ENCODE measurements at regions not wholly inside any gene's neighbourhood (a gene's known extent, or its start where the extent isn't known, plus 50 kb on each side); places are given as distances from the start of the nearest gene placed in this dataset.
"Not testable (repeated sequence)": the region's sequence is repeated elsewhere in the genome, so short reads cannot be mapped to it uniquely, and the experiment has no call there.

DNA sequence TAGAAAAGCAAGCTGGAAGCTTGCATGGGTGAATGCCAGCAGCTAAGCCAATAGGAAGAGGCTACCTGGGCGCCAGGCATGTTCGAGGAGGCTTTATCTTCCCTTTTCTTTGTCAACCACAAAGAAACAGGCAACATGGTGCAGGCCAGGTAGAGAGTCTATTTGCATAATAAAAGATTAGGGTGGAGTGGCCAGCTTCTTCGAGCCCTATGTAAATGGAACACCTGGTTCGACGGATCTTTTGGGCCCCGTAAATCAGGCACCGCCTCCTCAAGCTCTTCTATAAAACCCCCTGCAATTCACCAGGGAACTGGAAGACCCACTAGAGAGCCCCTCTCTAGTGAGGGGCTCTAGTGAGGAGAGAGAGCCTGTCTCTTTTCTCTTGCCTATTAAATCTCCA lies 1106.2 kb upstream of the CELF2 start:
- in situ Hi-C loops (cut with MboI; ENCODE audit: low sequenced_read_pairs), result no loop called here

- in situ Hi-C loops (cut with MboI; ENCODE audit: low sequenced_read_pairs), result no loop called here
Observed at GRCh38 chr10:9913876-9914514, 1103.7 kb upstream of the CELF2 start.

DNA sequence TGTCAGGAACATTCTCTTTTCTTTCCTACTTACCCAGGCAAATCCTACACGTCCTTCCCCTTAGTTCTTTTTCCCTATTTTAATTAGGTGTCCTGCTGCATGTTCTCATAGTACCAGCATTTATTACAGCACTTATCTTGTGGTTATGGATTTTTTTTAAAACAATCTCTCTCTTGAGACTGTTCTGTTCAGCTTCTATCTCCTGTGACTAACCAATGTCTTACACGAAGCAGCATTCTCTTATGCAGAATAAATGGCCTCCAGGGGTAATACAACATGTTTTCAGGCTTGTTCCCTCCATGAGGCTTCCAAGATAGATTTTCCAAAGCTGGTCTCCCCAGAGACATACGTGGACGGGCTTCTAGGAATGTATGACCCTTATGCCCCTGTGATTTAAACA lies 1096.1 kb upstream of the CELF2 start:
- in situ Hi-C loops (cut with MboI; ENCODE audit: low sequenced_read_pairs), result no loop called here

DNA sequence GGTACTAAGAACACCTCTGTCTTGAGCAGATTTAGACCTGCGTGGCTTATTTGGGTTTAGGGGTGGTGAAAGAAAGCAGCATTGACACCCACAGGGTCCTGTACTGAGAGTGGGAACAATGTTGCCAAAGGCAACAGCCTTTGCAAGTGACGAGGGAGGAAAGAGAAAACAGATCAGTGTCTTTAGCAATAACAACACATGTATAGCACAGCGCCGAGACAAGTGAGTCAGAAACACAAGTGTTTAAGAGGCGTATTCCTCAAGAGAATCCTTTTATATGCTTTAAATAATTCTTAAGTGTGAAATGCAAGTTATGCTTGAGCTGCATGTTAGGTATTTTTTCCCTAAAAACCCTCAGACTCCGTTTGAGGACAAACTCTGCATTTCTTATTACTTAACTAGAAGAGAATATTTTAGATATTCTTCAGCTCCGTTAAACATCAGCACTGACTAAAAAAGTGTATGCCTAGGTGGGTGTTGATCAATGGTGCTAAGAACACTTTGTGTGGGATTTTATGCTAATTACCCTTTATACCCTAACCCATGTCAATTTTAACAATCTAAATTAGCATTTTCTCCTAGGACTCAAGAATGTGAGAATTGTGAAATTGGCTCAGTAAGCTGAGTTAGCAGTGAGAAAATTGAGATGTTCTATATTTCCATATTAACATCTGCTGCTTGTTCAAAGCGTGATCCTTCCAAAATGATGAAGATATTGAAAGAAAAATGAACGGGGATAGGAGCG lies 1095.4 kb upstream of the CELF2 start:
- in situ Hi-C loops (cut with MboI; ENCODE audit: low sequenced_read_pairs), result no loop called here

- in situ Hi-C loops (cut with MboI; ENCODE audit: low sequenced_read_pairs), result no loop called here
Observed at GRCh38 chr10:9926003-9926402, 1091.7 kb upstream of the CELF2 start.

- in situ Hi-C loops (cut with MboI; ENCODE audit: low sequenced_read_pairs), result no loop called here
Observed at GRCh38 chr10:9926881-9927280, 1090.8 kb upstream of the CELF2 start.

GRCh38 chr10:9939716-9940115 lies 1078.0 kb upstream of the CELF2 start:
- in situ Hi-C loops (cut with MboI; ENCODE audit: low sequenced_read_pairs), result no loop called here

DNA sequence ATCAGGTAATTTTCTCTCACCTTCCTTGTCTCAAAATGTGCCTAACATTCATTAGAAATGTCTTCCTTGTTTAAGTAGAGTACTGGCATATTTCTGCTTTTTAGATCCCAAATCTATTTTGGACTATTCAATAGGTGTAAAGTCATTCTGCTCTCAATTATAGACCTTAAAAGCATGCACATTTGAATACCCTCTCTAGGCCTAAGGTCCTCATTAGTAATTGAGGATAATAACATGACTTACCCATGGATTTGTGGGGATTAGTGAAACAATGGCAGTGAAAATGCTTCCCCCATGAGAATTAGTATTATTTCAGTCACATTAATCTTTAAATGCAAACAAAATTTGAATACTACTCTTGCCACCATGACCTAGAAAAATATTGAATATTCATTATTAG lies 1073.0 kb upstream of the CELF2 start:
- in situ Hi-C loops (cut with MboI; ENCODE audit: low sequenced_read_pairs), result no loop called here

- in situ Hi-C loops (cut with MboI; ENCODE audit: low sequenced_read_pairs), result no loop called here
Observed at GRCh38 chr10:9950070-9950469, 1067.6 kb upstream of the CELF2 start.

DNA sequence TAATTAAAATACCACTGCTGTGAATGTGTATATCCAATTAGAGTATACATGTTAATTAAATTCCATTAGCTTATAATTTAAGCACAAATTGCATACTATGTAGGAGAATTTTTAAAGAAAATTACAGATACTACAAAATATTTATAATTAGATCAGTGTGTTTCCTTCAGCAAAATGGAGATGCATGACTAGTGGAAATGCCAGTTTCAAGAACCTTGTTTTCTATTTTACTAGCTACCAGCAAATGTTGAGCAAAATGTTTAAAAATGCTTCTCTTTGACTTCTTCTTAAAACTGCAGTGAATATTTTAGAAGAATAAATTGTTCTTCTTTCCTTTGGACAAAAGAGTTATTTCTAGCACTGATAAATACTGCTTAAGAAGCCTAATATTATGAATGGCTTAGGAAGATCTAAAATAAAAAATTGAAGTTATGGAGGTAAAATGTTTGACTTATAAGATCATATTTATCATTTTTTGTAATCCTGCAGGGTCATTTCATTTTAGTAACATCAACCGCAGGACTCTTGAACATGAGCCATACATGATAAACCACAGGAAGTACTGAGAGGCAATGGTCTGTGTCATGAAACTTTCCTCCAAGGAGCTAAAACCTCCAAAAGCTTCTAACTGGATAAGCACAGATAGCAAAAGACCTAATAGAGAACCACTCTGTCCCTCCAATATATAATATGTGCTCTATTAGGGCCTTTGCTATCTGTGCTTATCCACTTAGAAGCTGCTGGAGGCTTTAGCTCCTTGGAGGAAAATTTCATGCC lies 1066.0 kb upstream of the CELF2 start:
- in situ Hi-C loops (cut with MboI; ENCODE audit: low sequenced_read_pairs), result no loop called here

- in situ Hi-C loops (cut with MboI; ENCODE audit: low sequenced_read_pairs), result no loop called here
Observed at GRCh38 chr10:9957351-9957750, 1060.3 kb upstream of the CELF2 start.

DNA sequence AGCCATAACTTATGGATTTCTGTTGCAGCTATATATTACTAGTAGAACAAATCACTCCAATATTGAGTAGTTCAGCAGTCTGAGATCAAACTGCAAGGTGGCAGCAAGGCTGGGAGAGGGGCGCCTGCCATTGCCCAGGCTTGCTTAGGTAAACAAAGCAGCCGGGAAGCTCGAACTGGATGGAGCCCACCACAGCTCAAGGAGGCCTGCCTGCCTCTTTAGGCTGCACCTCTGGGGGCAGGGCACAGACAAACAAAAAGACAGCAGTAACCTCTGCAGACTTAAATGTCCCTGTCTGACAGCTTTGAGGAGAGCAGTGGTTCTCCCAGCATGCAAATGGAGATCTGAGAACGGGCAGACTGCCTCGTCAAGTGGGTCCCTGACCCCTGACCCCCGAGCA lies 1059.8 kb upstream of the CELF2 start:
- in situ Hi-C loops (cut with MboI; ENCODE audit: low sequenced_read_pairs), result not testable (repeated sequence)

- in situ Hi-C loops (cut with MboI; ENCODE audit: low sequenced_read_pairs), result no loop called here
Observed at GRCh38 chr10:9965341-9965740, 1052.3 kb upstream of the CELF2 start.

GRCh38 chr10:9986786-9987185 lies 1030.9 kb upstream of the CELF2 start:
- in situ Hi-C loops (cut with MboI; ENCODE audit: low sequenced_read_pairs), result no loop called here

DNA sequence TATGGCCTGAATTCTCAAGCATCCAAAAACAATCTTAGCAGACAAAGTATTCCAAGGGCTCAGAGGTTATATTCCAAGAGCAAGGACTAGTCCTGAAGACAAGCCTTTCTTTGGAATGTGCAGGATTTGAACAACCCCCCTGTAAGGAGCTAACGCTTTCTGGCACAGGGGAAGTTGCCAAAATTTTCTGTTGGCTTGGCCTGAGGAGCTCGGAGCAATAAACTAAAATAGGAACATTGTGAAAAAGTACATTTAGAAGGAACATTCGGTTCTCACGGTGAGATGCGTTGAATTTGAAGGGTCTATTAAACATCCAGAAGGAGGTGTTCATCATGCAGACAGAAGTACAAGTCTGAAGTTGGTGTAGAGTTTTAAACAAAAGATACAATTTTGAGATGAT lies 1030.5 kb upstream of the CELF2 start:
- in situ Hi-C loops (cut with MboI; ENCODE audit: low sequenced_read_pairs), result no loop called here

DNA sequence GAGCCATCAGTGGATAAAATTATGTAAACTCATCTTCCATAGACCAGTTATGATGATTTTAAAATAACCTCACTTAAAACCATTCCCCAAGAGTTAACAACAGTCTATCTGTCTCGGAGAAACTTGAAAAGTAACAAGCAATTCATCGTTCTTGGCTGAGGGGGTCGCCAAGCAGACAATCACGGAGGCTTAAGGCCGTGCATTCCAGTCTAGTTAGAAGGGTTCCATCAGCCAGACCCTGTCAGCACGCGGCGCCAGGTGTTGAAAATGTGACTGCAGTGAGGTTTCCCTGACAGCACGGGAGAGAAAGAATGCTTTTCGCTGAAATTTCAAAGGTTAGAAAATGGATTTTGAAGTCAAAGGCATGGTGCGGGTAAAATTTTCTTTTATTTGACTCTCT lies 1025.0 kb upstream of the CELF2 start:
- in situ Hi-C loops (cut with MboI; ENCODE audit: low sequenced_read_pairs), result no loop called here

DNA sequence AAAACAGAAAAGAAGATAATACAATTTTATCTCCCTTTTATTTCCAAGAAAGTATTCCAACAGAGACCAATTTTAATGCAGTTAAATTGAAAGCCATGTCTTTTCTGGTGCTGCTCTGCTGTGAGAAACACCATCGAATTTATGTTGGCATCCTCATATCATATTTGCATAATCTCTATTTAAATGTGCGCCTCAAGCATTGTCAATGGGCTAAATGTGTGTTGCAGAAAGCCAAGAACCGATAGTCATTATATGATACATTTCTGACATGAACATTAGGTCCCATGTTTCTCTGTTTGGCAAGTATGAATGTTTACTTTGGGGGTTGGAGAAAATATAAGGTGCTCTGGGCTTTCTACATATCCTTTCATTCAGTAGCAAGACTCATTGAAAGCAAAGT lies 1023.5 kb upstream of the CELF2 start:
- in situ Hi-C loops (cut with MboI; ENCODE audit: low sequenced_read_pairs), result no loop called here

GRCh38 chr10:9999627-10000026 lies 1018.0 kb upstream of the CELF2 start:
- in situ Hi-C loops (cut with MboI; ENCODE audit: low sequenced_read_pairs), result no loop called here

- in situ Hi-C loops (cut with MboI; ENCODE audit: low sequenced_read_pairs), result no loop called here
Observed at GRCh38 chr10:10007957-10008356, 1009.7 kb upstream of the CELF2 start.

GRCh38 chr10:10010397-10010796 lies 1007.3 kb upstream of the CELF2 start:
- in situ Hi-C loops (cut with MboI; ENCODE audit: low sequenced_read_pairs), result no loop called here

- in situ Hi-C loops (cut with MboI; ENCODE audit: low sequenced_read_pairs), result no loop called here
Observed at GRCh38 chr10:10014846-10015245, 1002.8 kb upstream of the CELF2 start.

- in situ Hi-C loops (cut with MboI; ENCODE audit: low sequenced_read_pairs), result no loop called here
Observed at GRCh38 chr10:10017716-10018115, 1000.0 kb upstream of the CELF2 start.

All from HL-60/S4 treated with retinoic acid at 250 ng/mL for 4 days and 3 days (cell line).